ENCODE measurements at regions not wholly inside any gene's neighbourhood (a gene's known extent, or its start where the extent isn't known, plus 50 kb on each side); places are given as distances from the start of the nearest gene placed in this dataset.

- Histone ChIP-seq H3K27ac (no peak overlapping the region), H3K4me3 (no peak overlapping the region), H3K9me3 (no peaks in the 10 kb centered on the region), H3K27me3 (replicated peaks; ENCODE audit: insufficient read depth) (no peaks in the 10 kb centered on the region), H3K36me3 (no peaks in the 10 kb centered on the region), H3K4me1 (replicated peaks) (no peaks in the 10 kb centered on the region)
- intact Hi-C loops (cut with DNase I) = no loop called here
- DNase-seq (ENCODE audit: low spot score) = no peak
- no peak for TF ChIP-seq POLR2AphosphoS5 (IDR thresholded peaks at IDR 0.05)
- no peak for TF ChIP-seq POLR2A (IDR thresholded peaks at IDR 0.05)
- TF ChIP-seq CTCF (IDR thresholded peaks at IDR 0.05) = no peak
- 43% methylated on average over 2 of the region's 2 CpGs for WGBS
Measured at GRCh38 chr3:35944926-35945710, 305.8 kb downstream of the ARPP21 start.

- Histone ChIP-seq H3K4me3 (no peak overlapping the region), H3K27ac (no peak overlapping the region), H3K27me3 (replicated peaks; ENCODE audit: insufficient read depth) (no peaks in the 10 kb centered on the region), H3K36me3 (no peaks in the 10 kb centered on the region), H3K9me3 (no peaks in the 10 kb centered on the region), H3K4me1 (replicated peaks) (no peaks in the 10 kb centered on the region)
- DNase-seq (ENCODE audit: low spot score) = no peak
- TF ChIP-seq CTCF (IDR thresholded peaks at IDR 0.05) = no peak
- TF ChIP-seq POLR2A (IDR thresholded peaks at IDR 0.05) = no peak
- no peak for TF ChIP-seq POLR2AphosphoS5 (IDR thresholded peaks at IDR 0.05)
- WGBS = 58% methylated on average over 8 of the region's 8 CpGs
- intact Hi-C loops (cut with DNase I) = no loop called here
Measured at GRCh38 chr3:35946121-35946853, 307.0 kb downstream of the ARPP21 start.

- TF ChIP-seq CTCF (IDR thresholded peaks at IDR 0.05) (no peak), POLR2AphosphoS5 (IDR thresholded peaks at IDR 0.05) (peak; percentile 35), POLR2A (IDR thresholded peaks at IDR 0.05) (no peak)
- Histone ChIP-seq H3K36me3 (no peaks in the 10 kb centered on the region), H3K4me1 (replicated peaks) (no peaks in the 10 kb centered on the region), H3K9me3 (no peaks in the 10 kb centered on the region), H3K27ac (no peak overlapping the region), H3K4me3 (no peak overlapping the region), H3K27me3 (replicated peaks; ENCODE audit: insufficient read depth) (no peaks in the 10 kb centered on the region)
- intact Hi-C loops (cut with DNase I) = no loop called here
- no peak for DNase-seq (ENCODE audit: low spot score)
- 27% methylated on average over 2 of the region's 2 CpGs for WGBS
Measured at GRCh38 chr3:35946854-35947515, 307.7 kb downstream of the ARPP21 start.

GRCh38 chr3:35950021-35950420 lies 310.7 kb downstream of the ARPP21 start:
- WGBS = 94% methylated on average over 1 of the region's 1 CpG
- intact Hi-C loops (cut with DNase I) = no loop called here
- DNase-seq (ENCODE audit: low spot score) = no peak
- H3K4me3 ChIP-seq = no peak overlapping the region
- H3K4me1 ChIP-seq (replicated peaks) = no peaks in the 10 kb centered on the region
- TF ChIP-seq POLR2AphosphoS5 (IDR thresholded peaks at IDR 0.05) = no peak
- TF ChIP-seq POLR2A (IDR thresholded peaks at IDR 0.05) = no peak
- TF ChIP-seq CTCF (IDR thresholded peaks at IDR 0.05) = no peak
- H3K9me3 ChIP-seq = no peaks in the 10 kb centered on the region
- H3K27me3 ChIP-seq (replicated peaks; ENCODE audit: insufficient read depth) = no peaks in the 10 kb centered on the region
- no peak overlapping the region for H3K27ac ChIP-seq
- no peaks in the 10 kb centered on the region for H3K36me3 ChIP-seq
